ENCODE measurements at regions not wholly inside any gene's neighbourhood (a gene's known extent, or its start where the extent isn't known, plus 50 kb on each side); places are given as distances from the start of the nearest gene placed in this dataset.
A peak's percentile ranks its signal among the peaks of the same experiment; 100 is the strongest.

DNA sequence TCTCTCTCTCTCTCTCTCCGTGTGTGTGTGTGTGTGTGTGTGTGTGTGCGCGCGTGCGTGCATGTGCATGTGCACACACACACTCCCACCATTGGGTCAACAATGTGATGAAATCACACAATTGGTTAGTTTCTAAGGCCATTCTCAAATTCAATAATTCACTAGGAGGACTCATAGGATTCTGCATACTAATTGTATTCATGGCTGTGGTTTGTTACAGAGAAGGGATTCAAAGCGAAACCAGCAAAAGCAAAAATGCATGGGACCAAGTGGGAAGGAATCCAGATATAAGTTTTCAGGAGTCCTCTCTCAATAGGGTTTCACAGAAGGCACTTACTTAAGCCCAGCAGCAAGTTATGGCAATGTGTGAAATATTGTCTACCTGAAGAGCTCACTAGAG is 515.0 kb downstream of the PYDC2 start:
- Histone ChIP-seq H3K27me3 (no peaks in the 10 kb centered on the region), H3K4me3 (no peak overlapping the region), H3K36me3 (replicated peaks in 1 of 2) (no peaks in the 10 kb centered on the region), H3K4me1 (replicated peaks in 1 of 2) (no peaks in the 10 kb centered on the region), H3K27ac (no peak overlapping the region), H3K9me3 (replicated peaks in 1 of 3) (no peaks in the 10 kb centered on the region)
- 69 to 85% (median 74%) methylated on average over 5 to 6 of the region's 6 CpGs for WGBS, 4 donors
- intact Hi-C loops (cut with DNase I) = no loop called here
- TF ChIP-seq POLR2A (IDR thresholded peaks at IDR 0.05) = no peak
- TF ChIP-seq, protein P1, sequence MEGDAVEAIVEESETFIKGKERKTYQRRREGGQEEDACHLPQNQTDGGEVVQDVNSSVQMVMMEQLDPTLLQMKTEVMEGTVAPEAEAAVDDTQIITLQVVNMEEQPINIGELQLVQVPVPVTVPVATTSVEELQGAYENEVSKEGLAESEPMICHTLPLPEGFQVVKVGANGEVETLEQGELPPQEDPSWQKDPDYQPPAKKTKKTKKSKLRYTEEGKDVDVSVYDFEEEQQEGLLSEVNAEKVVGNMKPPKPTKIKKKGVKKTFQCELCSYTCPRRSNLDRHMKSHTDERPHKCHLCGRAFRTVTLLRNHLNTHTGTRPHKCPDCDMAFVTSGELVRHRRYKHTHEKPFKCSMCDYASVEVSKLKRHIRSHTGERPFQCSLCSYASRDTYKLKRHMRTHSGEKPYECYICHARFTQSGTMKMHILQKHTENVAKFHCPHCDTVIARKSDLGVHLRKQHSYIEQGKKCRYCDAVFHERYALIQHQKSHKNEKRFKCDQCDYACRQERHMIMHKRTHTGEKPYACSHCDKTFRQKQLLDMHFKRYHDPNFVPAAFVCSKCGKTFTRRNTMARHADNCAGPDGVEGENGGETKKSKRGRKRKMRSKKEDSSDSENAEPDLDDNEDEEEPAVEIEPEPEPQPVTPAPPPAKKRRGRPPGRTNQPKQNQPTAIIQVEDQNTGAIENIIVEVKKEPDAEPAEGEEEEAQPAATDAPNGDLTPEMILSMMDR (IDR thresholded peaks at IDR 0.05) = no peak
- no peak for DNase-seq

DNA sequence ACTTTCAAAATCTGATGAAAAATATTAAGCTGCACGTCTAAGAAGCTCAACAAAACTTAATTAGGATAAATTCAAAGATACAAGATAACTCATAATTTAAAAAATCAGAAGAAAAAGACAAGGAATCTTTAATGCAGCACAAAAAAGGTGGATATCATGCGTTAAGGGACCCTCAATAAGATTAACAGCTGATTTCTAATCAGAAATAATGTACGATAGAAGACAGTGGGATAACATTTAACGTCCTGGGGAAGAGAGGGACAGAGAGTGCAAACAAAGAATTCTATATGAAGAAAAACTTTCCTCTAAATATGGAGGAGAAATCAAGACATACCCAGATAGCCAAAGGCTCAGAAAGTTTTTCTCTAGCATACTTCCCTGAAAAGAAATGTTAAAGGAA is 519.5 kb downstream of the PYDC2 start:
- no peak for DNase-seq
- Histone ChIP-seq H3K36me3 (replicated peaks in 1 of 2) (no peaks in the 10 kb centered on the region), H3K4me3 (no peak overlapping the region), H3K4me1 (replicated peaks in 1 of 2) (no peaks in the 10 kb centered on the region), H3K27me3 (no peaks in the 10 kb centered on the region), H3K9me3 (replicated peaks in 1 of 3) (no peaks in the 10 kb centered on the region), H3K27ac (no peak overlapping the region)
- intact Hi-C loops (cut with DNase I) = no loop called here
- WGBS, 4 donors = 83 to 92% (median 86%) methylated on average over 4 of the region's 4 CpGs
- TF ChIP-seq, protein P1 (IDR thresholded peaks at IDR 0.05) = no peak
- no peak for TF ChIP-seq POLR2A (IDR thresholded peaks at IDR 0.05)

DNA sequence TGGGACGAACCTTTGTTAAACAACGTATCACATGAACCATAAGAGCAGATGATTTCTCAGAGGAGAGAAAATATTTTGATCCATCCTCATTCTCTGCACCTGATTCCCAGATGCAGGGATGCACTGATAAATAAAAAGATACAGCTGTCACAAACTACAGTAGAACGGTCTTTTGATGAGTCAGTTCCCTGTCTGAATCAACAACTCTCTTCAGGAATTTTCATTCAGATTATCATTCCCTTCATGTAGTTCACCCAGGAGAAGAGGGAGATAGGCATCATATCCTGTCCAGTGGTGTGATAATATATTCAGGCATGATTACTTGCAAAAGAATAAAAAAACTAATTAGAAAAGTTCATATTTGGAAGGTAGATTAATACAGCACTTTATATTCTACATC is 521.5 kb downstream of the PYDC2 start:
- no peaks in the 10 kb centered on the region for H3K9me3 ChIP-seq (replicated peaks in 1 of 3)
- no peak overlapping the region for H3K4me3 ChIP-seq
- no peaks in the 10 kb centered on the region for H3K27me3 ChIP-seq
- no peak for DNase-seq
- H3K36me3 ChIP-seq (replicated peaks in 1 of 2) = no peaks in the 10 kb centered on the region
- no peak overlapping the region for H3K27ac ChIP-seq
- intact Hi-C loops (cut with DNase I) = no loop called here
- 63 to 72% (median 66%) methylated on average over 3 of the region's 3 CpGs for WGBS, 4 donors
- H3K4me1 ChIP-seq (replicated peaks in 1 of 2) = no peaks in the 10 kb centered on the region
- TF ChIP-seq, protein P1 (IDR thresholded peaks at IDR 0.05) = no peak
- TF ChIP-seq POLR2A (IDR thresholded peaks at IDR 0.05) = no peak

DNA sequence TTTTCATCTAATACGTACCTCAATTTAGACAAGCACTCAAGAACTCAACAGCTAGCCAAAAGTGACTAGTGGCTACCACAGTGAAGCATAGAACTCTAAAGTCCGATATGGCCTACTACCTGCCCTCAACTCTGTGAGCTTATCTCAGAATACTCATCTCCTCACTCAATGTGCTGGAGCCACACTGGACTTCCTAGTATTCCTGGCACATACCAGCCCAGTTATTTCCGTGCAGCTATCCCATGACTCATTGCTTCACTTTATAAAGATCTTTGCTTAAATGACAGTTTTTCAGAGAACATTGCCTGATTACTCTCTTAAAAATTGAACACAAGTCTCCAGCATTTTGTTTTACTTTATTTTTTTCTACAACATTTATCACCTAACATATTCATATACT is 524.7 kb downstream of the PYDC2 start:
- intact Hi-C loops (cut with DNase I) = no loop called here
- Histone ChIP-seq H3K4me3 (no peak overlapping the region), H3K4me1 (replicated peaks in 1 of 2) (no peaks in the 10 kb centered on the region), H3K27ac (no peak overlapping the region), H3K36me3 (replicated peaks in 1 of 2) (no peaks in the 10 kb centered on the region), H3K9me3 (replicated peaks in 1 of 3) (no peaks in the 10 kb centered on the region), H3K27me3 (no peaks in the 10 kb centered on the region)
- WGBS, 4 donors = 67 to 71% (median 69%) methylated on average over 3 of the region's 3 CpGs
- peak in 1 of 7 donors; percentile 24 for DNase-seq
- no peak for TF ChIP-seq POLR2A (IDR thresholded peaks at IDR 0.05)
- TF ChIP-seq, protein P1 (IDR thresholded peaks at IDR 0.05) = no peak

Measured in adrenal gland (tissue), 9 donors.